ENCODE measurements at regions not wholly inside any gene's neighbourhood (a gene's known extent, or its start where the extent isn't known, plus 50 kb on each side); places are given as distances from the start of the nearest gene placed in this dataset.

DNA sequence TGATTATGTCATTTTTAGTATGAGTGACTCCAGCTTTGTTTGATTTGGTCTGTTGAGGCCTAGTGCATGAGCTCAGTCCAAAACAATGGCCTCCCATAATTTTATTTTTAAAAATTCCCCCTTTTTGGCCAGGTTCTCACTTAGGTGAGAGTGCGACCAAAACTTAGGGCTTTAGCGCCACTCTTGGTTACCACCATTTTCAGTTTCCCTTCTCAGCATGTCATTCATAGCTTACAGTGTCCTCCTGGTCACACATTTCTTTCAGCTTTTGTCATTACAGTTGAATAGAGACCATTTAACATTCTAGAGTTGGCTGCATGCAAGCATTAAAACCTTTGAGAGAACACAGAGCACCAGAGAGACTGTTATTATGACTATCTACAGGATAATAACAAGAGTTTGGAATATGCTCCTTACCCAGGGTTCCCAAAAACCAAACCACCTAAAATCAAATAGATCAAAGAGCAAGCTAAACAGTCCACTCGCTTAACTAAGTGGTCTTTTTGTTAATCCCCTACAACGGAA, 85.4 kb downstream of the TLR5 start:
- TF ChIP-seq CTCF (IDR thresholded peaks at IDR 0.05), result no peak
- no peak for TF ChIP-seq POLR2A (IDR thresholded peaks at IDR 0.05)
- TF ChIP-seq EP300 (IDR thresholded peaks at IDR 0.05), result no peak

Measured in suprapubic skin (tissue), 3 donors.